GM18873 (cell line): ENCODE measurements at regions not wholly inside any gene's neighbourhood (a gene's known extent, or its start where the extent isn't known, plus 50 kb on each side); places are given as distances from the start of the nearest gene placed in this dataset.
"Not testable (repeated sequence)": the region's sequence is repeated elsewhere in the genome, so short reads cannot be mapped to it uniquely, and the experiment has no call there.

Experiments
- ATAC-seq: cut with Tn5 transposase; IDR thresholded peaks from one replicate; pipeline ENCODE4 v1.9.1; 2021; ENCODE audit warnings: mild to moderate bottlenecking, moderate library complexity, moderate number of reproducible peaks; ENCODE audit not compliant: unreplicated experiment, low FRiP score

DNA sequence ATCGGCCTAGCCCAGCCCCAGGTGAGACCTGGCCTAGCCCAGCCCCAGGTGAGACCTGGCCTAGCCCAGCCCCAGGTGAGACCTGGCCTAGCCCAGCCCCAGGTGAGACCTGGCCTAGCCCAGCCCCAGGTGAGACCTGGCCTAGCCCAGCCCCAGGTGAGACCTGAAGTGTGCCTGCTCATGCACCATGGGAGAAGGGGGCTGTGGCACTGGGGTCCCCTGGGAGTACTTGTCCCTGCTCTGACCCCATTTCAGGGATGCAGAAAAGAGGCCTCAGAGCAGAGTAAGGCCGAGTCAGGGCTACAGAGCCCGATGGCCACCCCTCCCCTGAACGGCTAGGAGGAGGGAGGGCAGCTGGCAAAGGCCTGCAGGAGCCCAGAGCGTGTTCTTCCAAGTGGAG, 129.6 kb downstream of the CRYBB2 start:
- ATAC-seq: not testable (repeated sequence)

GRCh38 chr22:25350551-25350971, 131.1 kb downstream of the CRYBB2 start:
- no peak for ATAC-seq

DNA sequence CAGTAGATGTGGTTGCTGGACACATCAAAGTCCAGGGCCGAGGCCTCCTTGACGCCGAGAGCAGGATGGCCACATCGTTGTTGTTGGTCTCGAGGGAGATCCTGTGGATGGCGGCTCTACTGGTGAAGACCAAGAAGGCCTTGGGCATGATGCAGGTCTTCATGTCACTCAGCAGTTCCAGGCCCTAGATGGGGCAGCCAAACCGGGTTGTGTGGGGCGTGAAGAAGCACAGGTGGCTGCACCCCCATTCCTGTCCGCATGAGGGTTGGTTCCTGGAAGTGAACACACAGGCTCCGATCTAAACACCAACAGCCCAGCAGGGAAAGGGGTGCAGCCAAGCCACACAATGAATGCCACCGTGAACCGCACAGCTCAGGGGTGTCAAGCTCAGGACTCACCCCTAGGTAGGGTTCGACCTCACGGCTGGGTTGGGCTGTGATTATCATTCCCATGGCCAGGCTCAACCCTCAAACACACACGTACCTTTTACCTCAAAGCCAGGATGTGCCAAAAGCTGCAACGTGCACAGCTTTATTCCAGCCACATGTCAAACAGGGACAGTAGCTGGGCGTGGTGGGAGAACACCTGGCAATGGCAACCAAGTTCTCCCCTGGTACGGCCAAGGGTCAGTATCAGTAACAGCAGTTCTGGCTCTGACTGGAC, 132.3 kb downstream of the CRYBB2 start:
- ATAC-seq: no peak

GRCh38 chr22:25352294-25352680, 132.8 kb downstream of the CRYBB2 start:
- ATAC-seq: no peak

GRCh38 chr22:25353516-25354445, 134.3 kb downstream of the CRYBB2 start:
- no peak for ATAC-seq

- ATAC-seq: no peak
Measured at GRCh38 chr22:25354456-25354855, 135.0 kb downstream of the CRYBB2 start.

DNA sequence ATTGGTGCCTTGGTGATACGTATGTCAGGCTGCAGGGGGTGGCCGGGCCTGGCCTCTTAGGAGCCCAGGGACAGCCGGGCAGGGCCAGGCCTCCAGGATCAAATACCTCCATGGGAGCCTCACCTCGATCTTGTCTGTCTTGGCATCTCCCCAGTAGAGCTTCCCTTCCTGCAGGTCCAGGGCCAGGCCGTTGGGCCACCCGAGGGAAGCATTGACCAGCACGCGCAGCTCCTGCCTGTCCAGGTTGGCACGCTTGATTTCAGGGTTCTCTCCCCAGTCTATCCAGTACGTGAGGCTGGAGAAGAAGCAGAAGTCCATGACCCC, 137.7 kb downstream of the CRYBB2 start:
- no peak for ATAC-seq

GRCh38 chr22:25357606-25358420, 138.4 kb downstream of the CRYBB2 start:
- no peak for ATAC-seq

- ATAC-seq: no peak
Measured at GRCh38 chr22:25358421-25359170, 139.2 kb downstream of the CRYBB2 start.

DNA sequence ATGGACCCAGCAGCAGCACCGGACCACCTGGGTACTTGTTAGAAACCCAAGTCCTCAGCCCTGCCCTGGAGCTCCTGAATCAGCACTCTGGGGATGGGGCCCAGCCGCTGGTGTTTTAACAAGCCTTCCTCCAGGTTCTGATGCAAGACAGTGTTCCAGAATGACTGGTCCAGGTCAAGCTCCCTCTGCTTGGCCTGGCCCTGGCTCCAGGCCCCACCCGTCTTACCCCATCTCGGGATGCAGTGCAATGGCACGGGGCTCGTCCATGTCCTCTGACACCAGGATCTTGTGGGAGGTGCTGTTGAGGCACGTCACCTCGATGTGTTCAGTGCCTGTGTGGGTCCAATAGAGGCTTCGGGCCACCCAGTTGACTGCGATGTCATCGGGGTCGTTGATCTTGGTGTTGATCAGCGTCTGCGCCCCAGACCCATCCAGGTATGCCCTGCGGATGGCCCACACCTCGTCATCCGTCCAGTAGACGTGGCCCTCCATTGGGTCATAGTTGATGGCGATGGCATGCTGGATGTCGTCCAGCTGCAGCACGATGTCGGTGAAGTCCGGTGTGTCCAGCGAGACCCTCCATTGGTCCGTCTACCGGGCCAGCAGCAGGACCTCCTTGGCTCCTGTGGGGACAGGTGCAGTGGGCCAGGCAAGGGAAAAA, 140.3 kb downstream of the CRYBB2 start:
- ATAC-seq: no peak

- ATAC-seq: no peak
Measured at GRCh38 chr22:25360411-25360810, 141.0 kb downstream of the CRYBB2 start.

GRCh38 chr22:25360891-25361645, 141.6 kb downstream of the CRYBB2 start:
- ATAC-seq: no peak

DNA sequence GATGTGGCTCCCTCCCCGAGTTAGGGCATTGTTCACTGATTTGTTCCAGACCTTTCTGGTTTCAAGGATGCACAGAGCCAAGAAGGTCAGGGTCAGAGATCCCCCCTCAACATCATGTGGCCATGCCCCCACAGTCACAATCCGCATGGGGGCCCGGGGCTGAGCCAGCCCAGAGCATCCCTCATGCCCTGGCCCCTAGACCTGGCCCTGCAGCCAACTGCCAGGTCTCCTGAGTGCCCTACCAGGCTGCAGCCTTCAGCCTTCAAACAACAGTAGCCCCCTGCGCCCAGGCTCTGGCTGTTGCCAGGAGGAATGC, 142.4 kb downstream of the CRYBB2 start:
- ATAC-seq: no peak

DNA sequence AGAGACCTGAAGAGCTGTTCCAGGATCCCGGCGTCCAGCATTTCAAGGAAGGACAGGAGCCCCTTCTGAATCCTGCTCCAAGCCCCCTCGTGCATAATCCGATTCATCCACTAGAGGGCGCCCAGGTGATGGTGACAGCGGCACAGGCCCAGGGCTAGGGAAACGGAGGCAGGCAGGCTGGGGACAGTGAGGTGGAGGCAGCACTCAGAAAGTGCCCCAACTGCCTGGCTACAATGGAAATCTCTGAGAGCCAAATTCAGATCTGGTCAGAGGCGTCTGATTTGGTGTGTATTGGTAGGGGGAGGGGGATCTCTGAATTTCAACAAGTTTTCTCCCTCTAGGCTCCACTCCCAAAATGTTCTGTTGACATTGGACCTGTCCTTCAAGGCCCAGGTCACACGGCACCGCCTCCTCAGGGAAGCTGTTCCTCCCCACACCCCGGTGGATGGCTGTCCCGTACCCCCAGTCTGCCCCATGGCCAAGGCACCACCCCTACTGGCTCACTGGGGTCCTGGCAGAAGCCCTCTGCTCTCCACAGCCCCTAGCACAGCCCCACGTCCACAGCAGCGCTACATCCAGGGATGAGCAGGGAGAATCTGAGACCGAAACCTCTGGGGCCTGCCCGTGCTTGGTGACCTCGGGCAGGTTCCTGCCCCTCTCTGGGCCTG, 142.9 kb downstream of the CRYBB2 start:
- ATAC-seq: no peak

- ATAC-seq: no peak
Measured at GRCh38 chr22:25362883-25363240, 143.4 kb downstream of the CRYBB2 start.

DNA sequence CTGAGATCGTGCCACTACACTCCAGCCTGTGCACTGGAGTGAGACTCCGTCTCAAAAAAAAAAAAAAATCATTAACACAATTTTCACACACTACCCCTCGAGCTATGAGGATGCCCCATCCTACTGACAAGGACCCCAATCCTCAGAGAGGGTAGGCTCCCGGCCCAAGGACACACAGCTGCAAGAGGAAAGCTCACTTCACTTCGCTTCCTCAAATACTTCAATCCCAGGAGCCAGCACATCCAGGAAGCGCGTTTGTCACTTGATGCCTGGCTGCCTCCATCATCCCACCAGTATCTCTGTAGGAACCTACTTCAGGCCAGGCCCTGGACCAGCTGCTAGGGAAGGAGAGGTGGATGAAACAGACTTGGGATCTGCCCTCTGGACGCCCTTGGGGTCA, 144.0 kb downstream of the CRYBB2 start:
- no peak for ATAC-seq

DNA sequence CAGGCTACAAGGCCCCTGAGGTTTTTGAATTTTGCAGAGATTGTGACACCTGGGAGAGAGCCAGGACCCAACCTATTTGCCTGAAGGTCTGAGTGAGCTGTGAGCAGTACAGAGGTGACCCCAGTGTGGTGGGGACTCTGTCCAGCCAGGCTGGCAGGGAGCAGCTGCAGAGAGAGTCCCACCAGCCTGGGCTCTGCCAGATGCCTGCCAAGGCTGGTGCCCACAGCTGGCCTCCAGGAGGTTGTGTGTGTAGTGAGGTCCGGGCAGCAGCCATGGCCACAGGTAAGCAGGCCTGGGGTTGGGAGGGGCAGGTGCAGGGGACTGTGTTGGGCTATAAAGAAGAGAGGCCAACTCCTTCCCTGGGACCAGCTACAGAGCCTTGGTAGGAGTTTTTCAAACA, 144.8 kb downstream of the CRYBB2 start:
- ATAC-seq: no peak

DNA sequence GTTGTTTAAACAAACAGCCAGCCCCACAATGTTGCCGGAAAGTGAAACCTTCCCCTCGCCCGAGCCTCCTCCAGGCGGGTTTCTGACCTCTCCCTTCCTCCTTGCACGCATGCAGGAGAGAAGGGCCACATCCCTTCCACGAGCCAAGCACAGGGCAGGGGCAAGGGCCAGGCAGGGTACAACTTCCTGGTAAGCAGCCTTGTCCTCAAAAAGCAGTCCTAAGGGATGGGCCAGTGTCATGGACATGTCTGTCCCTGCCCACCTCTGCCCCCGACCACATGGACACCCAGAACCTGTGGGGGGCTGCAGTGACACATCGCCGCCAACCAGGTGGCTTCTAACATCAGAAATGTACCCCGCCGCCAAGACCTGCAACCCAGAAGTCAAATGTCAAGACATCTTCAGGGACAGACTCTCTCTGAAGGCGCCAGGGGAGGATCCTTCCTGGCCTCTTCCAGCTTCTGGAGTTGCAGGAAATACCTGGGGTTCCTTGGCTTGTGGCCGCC, 145.3 kb downstream of the CRYBB2 start:
- no peak for ATAC-seq
